ENCODE measurements at regions not wholly inside any gene's neighbourhood (a gene's known extent, or its start where the extent isn't known, plus 50 kb on each side); places are given as distances from the start of the nearest gene placed in this dataset.
"Not testable (repeated sequence)": the region's sequence is repeated elsewhere in the genome, so short reads cannot be mapped to it uniquely, and the experiment has no call there.

- H3K56ac ChIP-seq (replicated peaks; ENCODE audit: insufficient read length, low read depth, low read length); H3K4me3 ChIP-seq (ENCODE audit: extremely low read depth in 1 of 4, insufficient read depth in 2 of 4, low read depth in 3 of 4, low read length in 4 of 4); H4K91ac ChIP-seq (replicated peaks; ENCODE audit: insufficient read length, low read length); H2AK5ac ChIP-seq (ENCODE audit: low read depth, low read length); H3K14ac ChIP-seq (ENCODE audit: insufficient read length); H3K4me1 ChIP-seq (replicated peaks in 1 of 4; ENCODE audit: control insufficient read depth in 3 of 4, insufficient read depth in 4 of 4, low read length in 3 of 4); H3K23me2 ChIP-seq (ENCODE audit: low read depth, low read length); H3K4me2 ChIP-seq (ENCODE audit: insufficient read depth in 1 of 2, low read depth in 2 of 2, low read length in 2 of 2); H4K20me1 ChIP-seq (replicated peaks in 1 of 2; ENCODE audit: control insufficient read depth in 1 of 2, insufficient read depth in 2 of 2, low read length in 2 of 2); H3K79me2 ChIP-seq (ENCODE audit: control insufficient read depth in 1 of 2, insufficient read depth in 2 of 2, low read length in 2 of 2); H3K4ac ChIP-seq (replicated peaks; ENCODE audit: insufficient read length, low read depth, low read length); H2BK20ac ChIP-seq (ENCODE audit: low read length); H3K9me3 ChIP-seq (ENCODE audit: insufficient read depth in 2 of 2, low read depth in 1 of 2, low read length in 1 of 2); H2BK15ac ChIP-seq (ENCODE audit: low read length); H3K79me1 ChIP-seq (ENCODE audit: low read depth, low read length); CTCF ChIA-PET (ENCODE audit: partially characterized antibody); H3K18ac ChIP-seq (ENCODE audit: extremely low read depth, low read length); H4K5ac ChIP-seq (ENCODE audit: insufficient read length, low read depth, low read length); H3K27ac ChIP-seq (ENCODE audit: low read depth, low read length); H2AFZ ChIP-seq (ENCODE audit: low read length); H2BK12ac ChIP-seq (ENCODE audit: low read depth, low read length); H4K8ac ChIP-seq (ENCODE audit: extremely low read depth, insufficient read depth, low read length); H2BK120ac ChIP-seq (replicated peaks; ENCODE audit: low read depth, low read length); H2BK5ac ChIP-seq (ENCODE audit: low read depth, low read length); H3K23ac ChIP-seq (ENCODE audit: insufficient read length); H3K9ac ChIP-seq (replicated peaks in 1 of 4; ENCODE audit: extremely low read depth in 1 of 4, low read depth in 3 of 4, low read length in 3 of 4); FAIRE-seq; H3K36me3 ChIP-seq (ENCODE audit: control insufficient read depth in 2 of 4, insufficient read depth in 4 of 4, low read length in 3 of 4); POLR2A ChIA-PET (ENCODE audit: partially characterized antibody); DNase-seq (ENCODE audit: low read depth in 1 of 2, low spot score in 2 of 2): not testable (repeated sequence)
- peaks cover 30 to 64% (median 49%) of the 10 kb centered on the region in 4 experiments for H3K27me3 ChIP-seq (replicated peaks in 1 of 4; ENCODE audit: control insufficient read depth in 3 of 4, extremely low read depth in 1 of 4, insufficient read depth in 3 of 4, low read length in 3 of 4)
- WGBS, 2 experiments (ENCODE audit: extremely low coverage in 1 of 2, insufficient coverage in 1 of 2, insufficient read length in 1 of 2, insufficient replicate concordance in 2 of 2, low coverage in 1 of 2, low lambda C conversion rate in 2 of 2, missing lambda C conversion rate in 1 of 2): 73% methylated on average over 2 of the region's 4 CpGs; no CpG with 5 or more reads in 1 of the 2 experiments
Measured at GRCh38 chr10:108600511-108600910, 1322.8 kb downstream of the XPNPEP1 start.

DNA sequence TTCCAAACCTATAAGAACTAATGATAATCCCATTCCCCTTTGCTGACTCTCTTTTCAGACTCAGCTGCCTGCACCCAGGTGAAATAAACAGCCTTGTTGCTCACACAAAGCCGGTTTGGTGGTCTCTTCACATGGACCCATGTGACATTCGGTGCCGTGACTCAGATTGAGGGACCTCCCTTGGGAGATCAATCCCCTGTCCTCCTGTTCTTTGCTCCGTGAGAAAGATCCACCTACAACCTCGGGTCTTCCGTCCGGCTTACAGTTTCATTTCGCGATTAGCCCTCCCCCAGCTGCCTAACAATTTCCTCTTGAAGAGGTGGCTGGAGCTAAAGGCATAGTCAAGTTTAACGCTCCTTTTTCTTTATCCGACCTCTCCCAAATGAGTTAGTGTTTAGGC lies 1324.0 kb downstream of the XPNPEP1 start:
- H2BK120ac ChIP-seq (replicated peaks; ENCODE audit: low read depth, low read length); H2BK5ac ChIP-seq (ENCODE audit: low read depth, low read length); H2BK20ac ChIP-seq (ENCODE audit: low read length); H4K91ac ChIP-seq (replicated peaks; ENCODE audit: insufficient read length, low read length); H3K4me1 ChIP-seq (replicated peaks in 1 of 4; ENCODE audit: control insufficient read depth in 3 of 4, insufficient read depth in 4 of 4, low read length in 3 of 4); H3K79me1 ChIP-seq (ENCODE audit: low read depth, low read length); H4K5ac ChIP-seq (ENCODE audit: insufficient read length, low read depth, low read length); H3K14ac ChIP-seq (ENCODE audit: insufficient read length); H4K20me1 ChIP-seq (replicated peaks in 1 of 2; ENCODE audit: control insufficient read depth in 1 of 2, insufficient read depth in 2 of 2, low read length in 2 of 2); H3K9ac ChIP-seq (replicated peaks in 1 of 4; ENCODE audit: extremely low read depth in 1 of 4, low read depth in 3 of 4, low read length in 3 of 4); H3K23ac ChIP-seq (ENCODE audit: insufficient read length); H2AK5ac ChIP-seq (ENCODE audit: low read depth, low read length); FAIRE-seq; H4K8ac ChIP-seq (ENCODE audit: extremely low read depth, insufficient read depth, low read length); H2AFZ ChIP-seq (ENCODE audit: low read length); H3K79me2 ChIP-seq (ENCODE audit: control insufficient read depth in 1 of 2, insufficient read depth in 2 of 2, low read length in 2 of 2); H3K9me3 ChIP-seq (ENCODE audit: insufficient read depth in 2 of 2, low read depth in 1 of 2, low read length in 1 of 2); H3K27ac ChIP-seq (ENCODE audit: low read depth, low read length); H3K18ac ChIP-seq (ENCODE audit: extremely low read depth, low read length); H3K36me3 ChIP-seq (ENCODE audit: control insufficient read depth in 2 of 4, insufficient read depth in 4 of 4, low read length in 3 of 4); H3K4me3 ChIP-seq (ENCODE audit: extremely low read depth in 1 of 4, insufficient read depth in 2 of 4, low read depth in 3 of 4, low read length in 4 of 4); H2BK12ac ChIP-seq (ENCODE audit: low read depth, low read length); POLR2A ChIA-PET (ENCODE audit: partially characterized antibody); H2BK15ac ChIP-seq (ENCODE audit: low read length); H3K4ac ChIP-seq (replicated peaks; ENCODE audit: insufficient read length, low read depth, low read length); DNase-seq (ENCODE audit: low read depth in 1 of 2, low spot score in 2 of 2); H3K56ac ChIP-seq (replicated peaks; ENCODE audit: insufficient read length, low read depth, low read length); H3K23me2 ChIP-seq (ENCODE audit: low read depth, low read length): not testable (repeated sequence)
- H3K27me3 ChIP-seq (replicated peaks in 1 of 4; ENCODE audit: control insufficient read depth in 3 of 4, extremely low read depth in 1 of 4, insufficient read depth in 3 of 4, low read length in 3 of 4): peaks cover 36 to 76% (median 61%) of the 10 kb centered on the region in 4 experiments
- CTCF ChIA-PET (ENCODE audit: partially characterized antibody): interaction anchor here (0.9 to 1.3 kb wide), 2 partner anchors 10 to 49 kb away, joined by 3 read pairs; no protein-coding TSS in a partner anchor
- 73% methylated on average over 11 of the region's 11 CpGs; no CpG with 5 or more reads in 1 of the 2 experiments for WGBS, 2 experiments (ENCODE audit: extremely low coverage in 1 of 2, insufficient coverage in 1 of 2, insufficient read length in 1 of 2, insufficient replicate concordance in 2 of 2, low coverage in 1 of 2, low lambda C conversion rate in 2 of 2, missing lambda C conversion rate in 1 of 2)
- peak overlapping the region in 1 of 2 experiments; percentile 62; a peak in 1 of 4 replicates for H3K4me2 ChIP-seq (ENCODE audit: insufficient read depth in 1 of 2, low read depth in 2 of 2, low read length in 2 of 2)
